ENCODE measurements at regions not wholly inside any gene's neighbourhood (a gene's known extent, or its start where the extent isn't known, plus 50 kb on each side); places are given as distances from the start of the nearest gene placed in this dataset.
"Not testable (repeated sequence)": the region's sequence is repeated elsewhere in the genome, so short reads cannot be mapped to it uniquely, and the experiment has no call there.

- in situ Hi-C loops (cut with MboI; ENCODE audit: low pct_unique_long_range_greater_than_20kb, low sequenced_read_pairs, unreplicated experiment), result no loop called here
- no peak for DNase-seq (ENCODE audit: low spot score)
- no peak for TF ChIP-seq CTCF (IDR thresholded peaks at IDR 0.05; ENCODE audit: extremely low read depth, insufficient read depth, missing control alignments)
Observed at GRCh38 chr7:19351341-19352304, 206.4 kb upstream of the FERD3L start.

GRCh38 chr7:19339512-19339911 lies 194.3 kb upstream of the FERD3L start:
- in situ Hi-C loops (cut with MboI; ENCODE audit: low pct_unique_long_range_greater_than_20kb, low sequenced_read_pairs, unreplicated experiment), result no loop called here

GRCh38 chr7:19338512-19338911 lies 193.3 kb upstream of the FERD3L start:
- in situ Hi-C loops (cut with MboI; ENCODE audit: low pct_unique_long_range_greater_than_20kb, low sequenced_read_pairs, unreplicated experiment); DNase-seq (ENCODE audit: low spot score): not testable (repeated sequence)

More at GRCh38 chr7:19339512-19339911, 194.3 kb upstream of the FERD3L start:
- no peak for TF ChIP-seq CTCF (IDR thresholded peaks at IDR 0.05; ENCODE audit: extremely low read depth, insufficient read depth, missing control alignments)
- no peak for DNase-seq (ENCODE audit: low spot score)

GRCh38 chr7:19336836-19337383 lies 191.7 kb upstream of the FERD3L start:
- in situ Hi-C loops (cut with MboI; ENCODE audit: low pct_unique_long_range_greater_than_20kb, low sequenced_read_pairs, unreplicated experiment), result no loop called here
- no peak for TF ChIP-seq CTCF (IDR thresholded peaks at IDR 0.05; ENCODE audit: extremely low read depth, insufficient read depth, missing control alignments)
- no peak for DNase-seq (ENCODE audit: low spot score)

- TF ChIP-seq CTCF (IDR thresholded peaks at IDR 0.05; ENCODE audit: extremely low read depth, insufficient read depth, missing control alignments), result no peak
- no peak for DNase-seq (ENCODE audit: low spot score)
- in situ Hi-C loops (cut with MboI; ENCODE audit: low pct_unique_long_range_greater_than_20kb, low sequenced_read_pairs, unreplicated experiment), result no loop called here
Observed at GRCh38 chr7:19333706-19334105, 188.5 kb upstream of the FERD3L start.

- no peak for TF ChIP-seq CTCF (IDR thresholded peaks at IDR 0.05; ENCODE audit: extremely low read depth, insufficient read depth, missing control alignments)
- in situ Hi-C loops (cut with MboI; ENCODE audit: low pct_unique_long_range_greater_than_20kb, low sequenced_read_pairs, unreplicated experiment), result no loop called here
- no peak for DNase-seq (ENCODE audit: low spot score)
Observed at GRCh38 chr7:19327018-19327417, 181.8 kb upstream of the FERD3L start.

GRCh38 chr7:19322002-19322401 lies 176.8 kb upstream of the FERD3L start:
- in situ Hi-C loops (cut with MboI; ENCODE audit: low pct_unique_long_range_greater_than_20kb, low sequenced_read_pairs, unreplicated experiment), result no loop called here
- DNase-seq (ENCODE audit: low spot score), result no peak
- no peak for TF ChIP-seq CTCF (IDR thresholded peaks at IDR 0.05; ENCODE audit: extremely low read depth, insufficient read depth, missing control alignments)

Measured in GM13977 (cell line).